ENCODE measurements at regions not wholly inside any gene's neighbourhood (a gene's known extent, or its start where the extent isn't known, plus 50 kb on each side); places are given as distances from the start of the nearest gene placed in this dataset.

GRCh38 chr2:56960581-56960980 is 776.8 kb downstream of the CCDC85A start:
- intact Hi-C loops (cut with micrococcal nuclease; ENCODE audit: unreplicated experiment), result no loop called here
- peaks cover 7% of the 10 kb centered on the region for H3K9me3 Mint-ChIP-seq (ENCODE audit: unreplicated experiment)
- no peak overlapping the region for H3K4me3 Mint-ChIP-seq (ENCODE audit: unreplicated experiment)
- H3K27me3 Mint-ChIP-seq (ENCODE audit: insufficient read depth, unreplicated experiment), result no peaks in the 10 kb centered on the region
- no peak overlapping the region for H3K27ac Mint-ChIP-seq (ENCODE audit: unreplicated experiment)
- no peaks in the 10 kb centered on the region for H3K27me3 ChIP-seq (replicated peaks; ENCODE audit: control insufficient read depth, insufficient read depth, low read length)
- DNase-seq, result no peak
- no TSS peak for BruUV-seq (replicated peaks)
- no peaks in the 10 kb centered on the region for H3K9me3 ChIP-seq
- H3K36me3 ChIP-seq (ENCODE audit: control insufficient read depth, insufficient read depth, low read length), result no peaks in the 10 kb centered on the region
- no peaks in the 10 kb centered on the region for H3K36me3 Mint-ChIP-seq (ENCODE audit: insufficient read depth, unreplicated experiment)
- POLR2A ChIA-PET, result no interaction called here
- TF ChIP-seq CTCF (IDR thresholded peaks at IDR 0.05; ENCODE audit: insufficient read depth in 1 of 2, low read depth in 1 of 2, low read length in 1 of 2, severe bottlenecking in 1 of 2, unreplicated experiment in 1 of 2), result no peak
- CTCF ChIA-PET, result no interaction called here
- no peaks in the 10 kb centered on the region for H3K4me1 Mint-ChIP-seq (ENCODE audit: low read depth, unreplicated experiment)
- no peaks in the 10 kb centered on the region for H3K4me1 ChIP-seq
- H3K4me3 ChIP-seq (ENCODE audit: low read depth, low read length), result no peak overlapping the region

- H3K27ac Mint-ChIP-seq (ENCODE audit: unreplicated experiment), result no peak overlapping the region
- H3K4me1 ChIP-seq, result no peaks in the 10 kb centered on the region
- no peak overlapping the region for H3K4me3 Mint-ChIP-seq (ENCODE audit: unreplicated experiment)
- no peaks in the 10 kb centered on the region for H3K27me3 Mint-ChIP-seq (ENCODE audit: insufficient read depth, unreplicated experiment)
- intact Hi-C loops (cut with micrococcal nuclease; ENCODE audit: unreplicated experiment), result no loop called here
- H3K27me3 ChIP-seq (replicated peaks; ENCODE audit: control insufficient read depth, insufficient read depth, low read length), result no peaks in the 10 kb centered on the region
- ChIA-PET CTCF (no interaction called here), POLR2A (no interaction called here)
- H3K36me3 Mint-ChIP-seq (ENCODE audit: insufficient read depth, unreplicated experiment), result no peaks in the 10 kb centered on the region
- no peaks in the 10 kb centered on the region for H3K36me3 ChIP-seq (ENCODE audit: control insufficient read depth, insufficient read depth, low read length)
- no peak overlapping the region for H3K4me3 ChIP-seq (ENCODE audit: low read depth, low read length)
- H3K9me3 Mint-ChIP-seq (ENCODE audit: unreplicated experiment), result no peaks in the 10 kb centered on the region
- no peaks in the 10 kb centered on the region for H3K4me1 Mint-ChIP-seq (ENCODE audit: low read depth, unreplicated experiment)
- H3K9me3 ChIP-seq, result no peaks in the 10 kb centered on the region
- TF ChIP-seq CTCF (IDR thresholded peaks at IDR 0.05; ENCODE audit: insufficient read depth in 1 of 2, low read depth in 1 of 2, low read length in 1 of 2, severe bottlenecking in 1 of 2, unreplicated experiment in 1 of 2), result no peak
- DNase-seq, result no peak
- no TSS peak for BruUV-seq (replicated peaks)
Observed at GRCh38 chr2:56962673-56963072, 778.9 kb downstream of the CCDC85A start.

- H3K27ac Mint-ChIP-seq (ENCODE audit: unreplicated experiment), result no peak overlapping the region
- 0 out of 2 replicates have a peak, but pooled peaks cover 3% of the 10 kb centered on the region for H3K4me1 ChIP-seq
- no peaks in the 10 kb centered on the region for H3K4me1 Mint-ChIP-seq (ENCODE audit: low read depth, unreplicated experiment)
- H3K9me3 ChIP-seq, result peaks cover 8% of the 10 kb centered on the region; the same call in 1 of the 2 replicates
- peaks cover 6% of the 10 kb centered on the region for H3K36me3 Mint-ChIP-seq (ENCODE audit: insufficient read depth, unreplicated experiment)
- BruUV-seq (replicated peaks), result no TSS peak
- TF ChIP-seq CTCF (IDR thresholded peaks at IDR 0.05; ENCODE audit: insufficient read depth in 1 of 2, low read depth in 1 of 2, low read length in 1 of 2, severe bottlenecking in 1 of 2, unreplicated experiment in 1 of 2), result no peak
- no peak overlapping the region for H3K4me3 ChIP-seq (ENCODE audit: low read depth, low read length)
- H3K27me3 ChIP-seq (replicated peaks; ENCODE audit: control insufficient read depth, insufficient read depth, low read length), result no peaks in the 10 kb centered on the region
- H3K27me3 Mint-ChIP-seq (ENCODE audit: insufficient read depth, unreplicated experiment), result no peaks in the 10 kb centered on the region
- no peak for DNase-seq
- H3K9me3 Mint-ChIP-seq (ENCODE audit: unreplicated experiment), result peaks cover 26% of the 10 kb centered on the region
- no peak overlapping the region for H3K4me3 Mint-ChIP-seq (ENCODE audit: unreplicated experiment)
- intact Hi-C loops (cut with micrococcal nuclease; ENCODE audit: unreplicated experiment), result no loop called here
- POLR2A ChIA-PET, result no interaction called here
- H3K36me3 ChIP-seq (ENCODE audit: control insufficient read depth, insufficient read depth, low read length), result no peaks in the 10 kb centered on the region
- CTCF ChIA-PET, result interaction anchor here (0.6 kb wide), 1 partner anchor 21 kb away, joined by 4 read pairs; no protein-coding TSS in a partner anchor
Observed at GRCh38 chr2:56969513-56969912, 785.7 kb downstream of the CCDC85A start.

All from Caco-2 (cell line).